Hypothalamus (tissue), 51 donors: ENCODE measurements at regions not wholly inside any gene's neighbourhood (a gene's known extent, or its start where the extent isn't known, plus 50 kb on each side); places are given as distances from the start of the nearest gene placed in this dataset.
"Not testable (repeated sequence)": the region's sequence is repeated elsewhere in the genome, so short reads cannot be mapped to it uniquely, and the experiment has no call there.

ENCODE experiments used
- DNase-seq, 51 donors: peaks; one replicate each; lab custom pipeline; 2025; lab: John Stamatoyannopoulos, UW

DNA sequence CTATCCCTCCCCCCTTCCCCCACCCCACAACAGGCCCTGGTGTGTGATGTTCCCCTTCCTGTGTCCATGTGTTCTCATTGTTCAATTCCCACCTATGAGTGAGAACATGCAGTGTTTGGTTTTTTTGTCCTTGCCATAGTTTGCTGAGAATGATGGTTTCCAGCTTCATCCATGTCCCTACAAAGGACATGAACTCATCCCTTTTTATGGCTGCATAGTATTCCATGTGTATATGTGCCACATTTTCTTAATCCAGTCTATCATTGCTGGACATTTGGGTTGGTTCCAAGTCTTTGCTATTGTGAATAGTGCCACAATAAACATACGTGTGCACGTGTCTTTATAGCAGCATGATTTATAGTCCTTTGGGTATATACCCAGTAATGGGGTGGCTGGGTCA, 52.3 kb upstream of the MAN1A2 start:
- DNase-seq = not testable (repeated sequence)

DNA sequence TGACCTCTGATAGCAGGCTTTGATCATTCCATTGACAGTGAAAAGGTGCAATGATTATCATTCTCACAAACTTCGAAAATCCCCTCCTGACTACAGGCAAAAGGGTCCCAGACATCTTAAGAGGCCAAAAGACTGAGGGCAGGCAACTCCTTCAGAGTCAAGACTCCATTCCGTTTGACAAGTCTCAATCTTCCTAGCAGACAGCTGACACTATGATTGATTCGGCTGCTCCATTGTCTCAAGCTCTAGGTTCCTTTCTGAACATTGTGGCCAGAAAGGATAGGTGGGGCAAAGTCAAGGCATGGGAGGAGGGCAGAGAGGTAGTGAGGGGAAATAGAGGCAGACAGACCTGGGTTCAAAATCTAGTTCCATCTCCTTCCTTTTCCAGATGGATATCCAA, 53.7 kb upstream of the MAN1A2 start:
- DNase-seq = no peak

DNA sequence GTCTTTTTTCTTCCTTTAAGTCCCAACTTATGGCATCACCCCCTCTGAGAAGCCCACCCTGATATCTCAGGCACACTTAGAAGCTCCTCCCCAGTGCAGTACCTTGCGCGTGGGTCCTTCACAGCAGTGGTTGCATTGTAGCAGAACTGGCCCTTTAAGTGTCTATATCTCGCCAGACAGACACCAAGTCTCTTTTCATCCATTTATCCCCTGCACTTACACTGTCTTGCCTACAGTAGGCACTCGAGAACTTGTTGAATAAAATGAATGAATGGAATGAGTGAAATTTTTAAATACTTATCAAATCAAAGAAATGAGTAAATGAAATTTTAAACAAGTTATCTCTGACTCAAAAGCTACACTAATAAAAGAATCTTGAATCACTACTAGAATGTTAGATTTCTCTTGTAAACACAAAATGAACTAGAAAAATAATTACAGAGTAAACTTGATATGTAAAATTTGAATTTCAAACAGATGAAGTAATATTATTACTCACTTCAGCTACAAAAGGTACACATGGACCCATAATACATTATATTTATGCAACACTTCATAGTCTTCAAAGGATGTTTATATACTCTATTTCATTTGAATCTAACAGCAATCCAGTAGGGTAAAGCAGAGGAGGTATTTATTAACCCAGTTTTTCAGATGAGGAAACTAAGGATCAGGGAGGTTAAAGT, 54.7 kb upstream of the MAN1A2 start:
- DNase-seq = no peak

DNA sequence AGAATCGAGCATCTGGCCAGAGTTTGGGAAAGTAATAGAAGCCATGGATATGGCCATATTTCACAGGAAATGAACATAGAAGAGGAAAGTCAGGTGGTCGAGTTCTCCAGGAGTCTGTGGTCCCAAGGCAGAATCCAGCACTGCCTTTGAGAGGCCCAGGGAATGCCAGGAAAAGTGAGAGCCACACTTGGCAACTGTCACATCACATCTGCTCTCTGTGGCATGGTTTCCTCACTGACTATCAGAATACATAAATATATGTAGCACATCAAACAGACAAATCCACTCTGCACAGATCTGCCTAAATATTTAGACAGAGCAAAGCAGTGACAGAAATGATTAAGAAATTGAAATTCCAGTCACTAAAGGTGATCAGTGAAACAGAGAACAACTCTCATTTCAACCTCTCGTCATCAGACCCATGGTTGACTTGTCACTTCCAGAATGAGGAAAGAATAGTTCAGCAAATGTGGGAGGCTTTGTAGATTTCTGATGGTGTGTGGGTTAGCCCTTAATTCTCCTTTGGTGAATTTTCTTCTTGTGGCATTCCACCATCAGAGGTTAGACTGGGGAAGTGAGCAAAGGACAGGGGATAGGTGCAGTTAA, 58.8 kb upstream of the MAN1A2 start:
- DNase-seq = no peak

DNA sequence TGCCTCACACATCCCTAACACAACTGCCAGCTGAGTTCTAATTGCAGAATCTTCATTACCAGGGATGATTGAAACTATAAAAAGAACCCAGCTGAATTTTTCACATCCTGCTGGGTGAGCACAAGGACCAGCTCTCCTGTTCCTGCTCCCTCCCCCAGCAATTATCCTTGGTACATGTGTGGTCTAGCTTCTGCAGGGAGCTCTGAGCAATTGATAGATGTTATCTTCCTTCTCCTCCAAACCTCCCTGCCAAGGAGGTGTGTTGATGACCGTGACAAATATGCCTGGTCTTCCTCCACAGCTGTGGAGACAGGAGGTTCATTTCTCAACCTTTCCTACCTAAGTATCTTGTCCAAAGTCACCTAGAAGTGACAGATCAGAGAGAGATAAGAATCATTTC, 65.3 kb upstream of the MAN1A2 start:
- no peak for DNase-seq

DNA sequence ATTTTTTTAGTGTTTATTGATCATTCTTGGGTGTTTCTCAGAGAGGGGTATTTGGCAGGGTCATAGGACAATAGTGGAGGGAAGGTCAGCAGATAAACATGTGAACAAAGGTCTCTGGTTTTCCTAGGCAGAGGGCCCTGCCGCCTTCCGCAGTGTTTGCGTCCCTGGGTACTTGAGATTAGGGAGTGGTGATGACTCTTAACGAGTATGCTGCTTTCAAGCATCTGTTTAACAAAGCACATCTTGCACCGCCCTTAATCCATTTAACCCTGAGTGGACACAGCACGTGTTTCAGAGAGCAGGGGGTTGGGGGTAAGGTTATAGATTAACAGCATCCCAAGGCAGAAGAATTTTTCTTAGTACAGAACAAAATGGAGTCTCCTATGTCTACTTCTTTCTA, 67.1 kb upstream of the MAN1A2 start:
- DNase-seq = not testable (repeated sequence)

DNA sequence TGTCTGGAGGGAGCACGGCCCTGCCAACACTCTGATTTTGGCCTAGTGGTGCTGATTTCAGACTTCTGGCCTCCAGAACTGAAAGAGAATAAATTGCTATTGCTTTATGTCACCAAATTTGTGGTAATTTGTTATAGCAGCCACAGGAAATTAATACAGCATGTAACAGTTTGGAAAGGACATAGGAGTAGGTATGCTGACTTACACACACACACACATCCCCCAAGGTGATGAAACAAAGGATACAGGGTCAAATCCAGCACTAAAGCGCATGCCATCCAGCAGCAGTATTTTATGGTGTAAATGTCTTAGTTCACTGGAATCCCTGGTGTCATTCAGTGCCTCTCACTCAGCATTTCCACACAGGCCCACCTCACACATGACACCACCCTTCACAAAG, 72.2 kb upstream of the MAN1A2 start:
- DNase-seq = no peak

GRCh38 chr1:117290890-117291289, 76.4 kb upstream of the MAN1A2 start:
- no peak for DNase-seq

GRCh38 chr1:117289316-117289870, 77.9 kb upstream of the MAN1A2 start:
- no peak for DNase-seq

DNA sequence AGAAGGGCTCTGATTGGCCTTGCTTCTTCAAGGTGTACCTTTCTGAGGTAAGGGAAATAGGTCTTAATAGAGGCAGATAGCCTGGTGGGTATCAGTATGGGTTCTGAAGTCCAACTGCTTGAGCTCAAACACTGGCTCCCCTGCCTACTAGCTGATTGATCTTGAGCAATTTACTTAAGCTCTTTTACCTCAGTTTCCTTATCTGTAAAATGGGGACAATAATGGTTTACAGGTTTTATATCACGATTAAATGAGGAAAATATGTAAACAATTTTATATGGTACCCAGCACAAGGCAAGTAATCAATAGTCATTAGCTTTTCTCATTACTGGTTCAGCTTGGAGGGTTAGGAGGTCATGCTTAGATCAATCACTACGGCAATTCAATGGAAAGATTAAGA, 75.8 kb upstream of the VTCN1 start:
- DNase-seq = no peak

DNA sequence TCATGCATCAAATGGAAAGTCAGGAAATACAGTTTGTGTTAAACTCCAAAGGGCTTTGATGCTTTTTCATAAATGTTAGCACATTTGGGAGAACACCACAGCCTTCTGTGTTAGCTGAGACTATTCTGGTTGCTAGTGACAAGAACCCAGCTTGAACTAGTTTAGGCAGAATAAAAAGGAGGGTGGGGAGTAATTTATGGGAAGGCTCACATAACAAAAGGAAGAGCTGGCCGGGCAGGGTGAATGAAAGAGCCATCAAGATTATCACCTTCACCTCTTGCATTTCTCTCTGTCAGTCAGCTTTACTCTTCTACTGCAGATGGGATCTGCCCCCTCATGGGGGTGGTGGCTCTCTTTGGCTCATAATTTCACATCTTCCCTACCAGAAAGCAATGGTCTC, 75.4 kb upstream of the VTCN1 start:
- DNase-seq = no peak

DNA sequence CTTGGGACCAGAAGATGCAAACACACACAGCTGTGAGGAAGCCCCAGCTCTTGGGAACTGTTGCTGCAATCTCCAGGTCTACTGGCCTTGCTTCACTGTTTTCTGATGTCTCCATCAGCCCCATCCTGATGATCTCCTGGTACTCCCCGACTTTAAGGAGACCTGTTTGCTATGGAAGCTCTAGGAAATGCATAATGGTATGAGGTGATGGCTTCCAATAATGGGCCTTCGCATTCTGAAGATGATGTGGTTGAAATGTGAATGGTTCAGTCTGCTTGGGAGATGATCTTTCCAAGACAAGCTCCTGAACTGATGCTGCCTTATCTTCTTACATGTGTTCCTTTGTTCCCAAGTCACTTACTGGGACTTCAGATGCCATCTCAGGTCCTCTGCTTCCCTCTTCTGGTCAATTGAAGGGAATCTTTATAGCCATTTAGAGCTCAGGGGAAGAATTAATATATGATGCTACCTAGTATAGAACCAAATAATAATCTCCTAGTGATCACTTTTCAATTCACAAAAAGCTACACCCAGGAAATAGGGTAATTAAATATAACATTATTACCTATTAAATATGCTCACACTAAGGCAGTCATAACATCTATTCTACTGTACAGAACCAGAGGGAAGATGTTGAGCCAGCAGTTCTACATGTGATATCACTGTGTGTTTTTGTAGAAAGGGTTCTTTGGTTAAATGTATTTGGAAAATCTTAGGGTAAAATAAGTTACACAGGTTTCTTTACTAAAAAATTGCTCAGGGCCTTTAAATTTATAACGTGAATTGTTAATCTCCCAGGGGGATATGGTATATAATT, 73.9 kb upstream of the VTCN1 start:
- DNase-seq = peak in 5 of 51 donors; percentile 1 to 61 (median 9)

- DNase-seq = no peak
These were observed 67.8 kb upstream of the VTCN1 start for GRCh38 chr1:117278531-117278930.

DNA sequence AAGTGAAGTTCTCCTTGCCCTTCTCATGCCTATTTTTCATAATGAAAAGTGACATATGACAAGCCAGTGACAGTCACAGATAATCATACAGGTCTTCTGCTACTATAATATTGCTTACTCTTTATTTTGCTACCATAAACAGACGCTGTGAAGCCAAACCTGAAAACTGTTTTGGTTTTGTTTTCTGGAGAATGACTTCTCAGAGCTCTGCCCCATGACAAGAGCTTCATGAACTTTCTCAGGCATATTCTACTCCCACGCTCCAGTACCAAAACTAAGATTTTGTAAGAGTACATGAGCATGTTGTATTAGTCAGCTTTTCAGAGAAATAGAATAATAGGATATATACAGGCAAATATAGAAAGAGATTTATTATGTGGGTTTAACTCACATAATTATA, 64.3 kb upstream of the VTCN1 start:
- DNase-seq = peak in 1 of 51 donors; percentile 7

- DNase-seq = no peak
These were observed 61.2 kb upstream of the VTCN1 start for GRCh38 chr1:117271959-117272358.

DNA sequence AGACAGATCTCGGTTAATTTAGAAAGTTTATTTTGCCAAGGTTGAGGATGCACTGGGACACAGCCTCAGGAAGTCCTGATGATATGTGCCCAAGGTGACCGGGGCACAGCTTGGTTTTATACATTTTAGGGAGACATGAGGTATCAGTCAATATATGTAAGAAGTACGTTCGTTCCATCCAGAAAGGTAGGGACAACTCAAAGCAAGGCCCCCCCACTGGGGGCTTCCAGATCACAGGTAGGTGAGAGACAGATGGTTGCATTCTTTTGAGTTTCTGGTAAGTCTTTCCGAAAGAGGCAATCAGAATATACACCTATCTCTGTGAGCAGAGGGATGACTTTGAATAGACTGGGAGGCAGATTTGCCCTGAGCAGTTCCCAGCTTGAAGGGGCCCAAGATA, 60.4 kb upstream of the VTCN1 start:
- no peak for DNase-seq

GRCh38 chr1:117270679-117271078, 60.0 kb upstream of the VTCN1 start:
- DNase-seq = no peak

DNA sequence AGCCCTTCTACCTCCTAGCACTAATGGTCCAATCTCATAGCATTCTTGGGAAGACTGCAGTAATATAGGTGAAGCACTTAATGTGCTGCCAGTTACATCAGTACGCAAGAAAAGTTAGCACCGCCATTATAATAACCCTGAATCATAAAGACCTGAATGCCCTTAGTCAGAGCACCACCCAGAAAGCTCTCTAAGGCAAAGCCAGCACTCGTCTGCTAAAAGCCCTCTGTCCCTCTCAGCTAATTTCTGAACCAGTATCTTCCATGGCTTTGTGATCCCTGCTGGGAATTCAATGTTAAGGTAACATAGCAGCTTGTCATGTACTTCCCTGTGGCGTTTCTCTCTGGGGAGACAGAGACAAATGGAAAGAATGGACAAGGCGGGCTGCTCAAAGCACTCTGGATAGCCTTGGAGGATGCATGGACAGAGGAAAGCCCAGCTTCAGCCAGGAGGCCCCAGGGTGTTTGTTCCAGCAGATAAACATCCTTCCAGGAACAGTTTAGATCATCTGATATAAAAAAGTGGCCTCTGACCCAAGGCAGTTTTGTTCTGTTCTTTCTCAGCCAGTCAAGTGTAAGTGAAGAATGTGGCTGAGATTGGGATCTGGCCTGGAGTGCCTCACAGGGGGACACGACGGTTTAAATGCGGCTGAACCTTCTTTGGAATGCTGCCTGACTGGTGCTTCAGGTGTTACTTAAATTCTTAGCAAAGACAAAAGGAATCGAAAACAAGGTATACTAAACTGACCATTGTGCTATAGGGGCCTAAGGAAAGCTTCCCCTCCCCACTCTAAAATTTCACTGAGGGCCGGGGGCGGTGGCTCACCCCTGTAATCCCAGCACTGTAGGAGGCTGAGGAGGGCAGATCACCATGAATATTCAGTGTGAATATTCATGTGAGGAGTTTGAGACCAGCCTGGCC, 58.1 kb upstream of the VTCN1 start:
- no peak for DNase-seq

GRCh38 chr1:117267232-117267774, 56.6 kb upstream of the VTCN1 start:
- no peak for DNase-seq

DNA sequence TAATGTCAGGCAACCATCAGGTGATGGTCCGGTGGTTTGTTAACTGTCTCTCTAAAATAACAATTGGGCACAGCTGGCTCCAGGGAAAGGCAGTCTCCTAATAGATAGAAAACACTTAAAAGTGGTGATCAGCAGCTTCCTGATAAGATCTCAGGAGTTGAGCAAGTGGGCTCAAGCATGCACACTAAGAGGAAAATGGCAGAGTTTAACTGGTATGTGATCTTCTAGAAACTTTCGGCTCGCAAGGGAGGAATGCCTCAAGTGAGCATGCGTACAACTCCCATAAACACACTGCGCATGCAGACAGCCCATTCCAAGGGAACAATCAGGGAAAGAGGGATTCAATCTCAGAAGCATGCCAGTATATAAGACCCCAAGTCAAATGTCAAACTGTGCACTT, 52.2 kb upstream of the VTCN1 start:
- DNase-seq = no peak
